OCI-LY7 (cell line): ENCODE measurements at regions not wholly inside any gene's neighbourhood (a gene's known extent, or its start where the extent isn't known, plus 50 kb on each side); places are given as distances from the start of the nearest gene placed in this dataset.

Experiments used
- EZH2phosphoT487 ChIP-seq: fragments of 200-600 bp; sonication (generic); IDR thresholded peaks from 2 replicates; pipeline ENCODE4 v1.6.1; 2018; ENCODE audit warnings: low read depth, borderline replicate concordance, mild to moderate bottlenecking, mixed run types, antibody characterized with exemption, low read length, moderate library complexity, mixed read lengths
- TF ChIP-seq, protein P1 (sequence below): fragments of 200-600 bp; sonication (generic); conservative IDR thresholded peaks from 2 replicates; pipeline ENCODE4 v1.5.1; 2014; ENCODE audit warnings: mild to moderate bottlenecking, antibody characterized with exemption, low read length, moderate library complexity, mixed read lengths

DNA sequence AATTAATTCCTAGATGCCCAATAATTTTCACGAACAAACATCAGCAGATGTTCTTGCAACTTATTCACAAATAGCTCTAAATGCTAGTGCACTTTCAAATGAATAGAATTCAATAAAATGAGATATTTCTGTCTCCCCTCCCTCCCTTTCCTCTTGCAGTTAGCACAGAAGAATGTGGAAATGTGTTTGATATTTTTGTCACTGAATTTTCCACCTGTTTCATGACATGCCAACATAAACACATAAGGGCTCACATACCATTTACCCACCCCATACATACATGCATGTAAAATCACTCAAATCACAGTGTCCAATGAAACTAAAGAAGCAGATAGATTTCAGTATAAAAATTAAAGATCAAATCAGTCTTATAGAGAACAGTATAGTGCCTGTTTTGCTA lies 746.9 kb upstream of the MARCKS start:
- no peak for TF ChIP-seq EZH2phosphoT487
- TF ChIP-seq, protein P1, sequence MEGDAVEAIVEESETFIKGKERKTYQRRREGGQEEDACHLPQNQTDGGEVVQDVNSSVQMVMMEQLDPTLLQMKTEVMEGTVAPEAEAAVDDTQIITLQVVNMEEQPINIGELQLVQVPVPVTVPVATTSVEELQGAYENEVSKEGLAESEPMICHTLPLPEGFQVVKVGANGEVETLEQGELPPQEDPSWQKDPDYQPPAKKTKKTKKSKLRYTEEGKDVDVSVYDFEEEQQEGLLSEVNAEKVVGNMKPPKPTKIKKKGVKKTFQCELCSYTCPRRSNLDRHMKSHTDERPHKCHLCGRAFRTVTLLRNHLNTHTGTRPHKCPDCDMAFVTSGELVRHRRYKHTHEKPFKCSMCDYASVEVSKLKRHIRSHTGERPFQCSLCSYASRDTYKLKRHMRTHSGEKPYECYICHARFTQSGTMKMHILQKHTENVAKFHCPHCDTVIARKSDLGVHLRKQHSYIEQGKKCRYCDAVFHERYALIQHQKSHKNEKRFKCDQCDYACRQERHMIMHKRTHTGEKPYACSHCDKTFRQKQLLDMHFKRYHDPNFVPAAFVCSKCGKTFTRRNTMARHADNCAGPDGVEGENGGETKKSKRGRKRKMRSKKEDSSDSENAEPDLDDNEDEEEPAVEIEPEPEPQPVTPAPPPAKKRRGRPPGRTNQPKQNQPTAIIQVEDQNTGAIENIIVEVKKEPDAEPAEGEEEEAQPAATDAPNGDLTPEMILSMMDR = no peak
